Stomach (tissue), 8 donors: ENCODE measurements at regions not wholly inside any gene's neighbourhood (a gene's known extent, or its start where the extent isn't known, plus 50 kb on each side); places are given as distances from the start of the nearest gene placed in this dataset.
A peak's percentile ranks its signal among the peaks of the same experiment; 100 is the strongest.

ENCODE experiments used
- DNase-seq, 2 donors: peaks; one replicate each; pipeline versions ENCODE4 v3.0.0 to v3.0.0-alpha.2; 2013 to 2019
- H3K27ac ChIP-seq, 5 donors: fragments of 200-600 bp in 4 of 5; sonication (generic) in 4 of 5; one replicate each; pipeline ENCODE4 v1.5.1; 2013 to 2019; ENCODE audit warnings: mild to moderate bottlenecking in 1 of 5, moderate library complexity in 1 of 5
- H3K27me3 ChIP-seq, 3 donors: fragments of 200-600 bp; sonication (generic); one replicate each; pipeline ENCODE4 v1.5.1; 2017 to 2019; ENCODE audit warnings: mixed run types in 1 of 3
- H3K36me3 ChIP-seq, 4 donors: fragments of 200-600 bp; sonication (generic); 1 replicate in 3 of 4; 2 replicates in 1 of 4; pipeline ENCODE4 v1.5.1; 2016 to 2019
- H3K4me1 ChIP-seq, 4 donors: fragments of 200-600 bp; sonication (generic); one replicate each; pipeline ENCODE4 v1.5.1; 2016 to 2019
- H3K4me3 ChIP-seq, 4 donors: fragments of 200-600 bp; sonication (generic) in 3 of 4; one replicate each; pipeline ENCODE4 v1.5.1; 2016 to 2019; ENCODE audit warnings: mild to moderate bottlenecking in 1 of 4
- H3K9me3 ChIP-seq, 4 donors: fragments of 200-600 bp; sonication (generic); one replicate each; pipeline ENCODE4 v1.5.1; 2016 to 2019
- CTCF ChIP-seq, 7 experiments: fragments of 450-650 bp in 4 of 7; fragments of 200-600 bp in 3 of 7; sonication (generic) in 3 of 7; IDR thresholded peaks; one replicate each; pipeline ENCODE4 v1.5.1; 2016 to 2019; ENCODE audit warnings: antibody characterized with exemption in 7 of 7, control low read depth in 2 of 7, mild to moderate bottlenecking in 1 of 7
- EP300 ChIP-seq: sonication (generic); formaldehyde crosslinking; IDR thresholded peaks from one replicate; pipeline ENCODE4 v1.6.1; 2017; ENCODE audit warnings: antibody characterized with exemption
- POLR2A ChIP-seq, 4 donors: fragments of 450-650 bp; IDR thresholded peaks; one replicate each; pipeline ENCODE4 v1.6.1; 2016; ENCODE audit warnings: antibody characterized with exemption in 4 of 4, control low read depth in 2 of 4, mild to moderate bottlenecking in 1 of 4, moderate library complexity in 1 of 4
- POLR2AphosphoS5 ChIP-seq, 3 donors: sonication (generic); formaldehyde crosslinking; IDR thresholded peaks; one replicate each; pipeline ENCODE4 v1.6.1; 2016; ENCODE audit warnings: antibody characterized with exemption in 3 of 3
- WGBS, 5 donors: extraction: QIAGEN DNeasy Blood & Tissue Kit in 3 of 5; methylation state at CpG; one replicate each; pipeline versions ENCODE4 v1.1.5 to v1.1.7; 2013 to 2018; 5-methylcytosine and 5-hydroxymethylcytosine counted together
- intact Hi-C: fragments of 100-400 bp; cut with DNase I; formaldehyde crosslinking; loops from one replicate; pipeline ENCODE4 v1.15.1; 2023; ENCODE audit warnings: low total_unique reads
- donor health status: healthy with polysubstance abuse.
- donor health status: Bipolar disorder and iron deficiency.
- donor health status: healthy.

GRCh38 chr11:19329970-19330369 lies 89.2 kb upstream of the E2F8 start:
- 76 to 95% (median 86%) methylated on average over 1 of the region's 1 CpG for WGBS, 5 donors
- intact Hi-C loops = no loop called here
- Histone ChIP-seq H3K4me1 (peaks cover 0 to 5% (median 0%) of the 10 kb centered on the region in 4 donors), H3K4me3 (no peak overlapping the region), H3K27ac (no peak overlapping the region), H3K27me3 (no peaks in the 10 kb centered on the region), H3K9me3 (no peaks in the 10 kb centered on the region), H3K36me3 (no peaks in the 10 kb centered on the region)
- TF ChIP-seq POLR2AphosphoS5 (IDR thresholded peaks at IDR 0.05) (no peak), POLR2A (IDR thresholded peaks at IDR 0.05) (no peak), CTCF (IDR thresholded peaks at IDR 0.05) (no peak), EP300 (no peak)
- no peak for DNase-seq

DNA sequence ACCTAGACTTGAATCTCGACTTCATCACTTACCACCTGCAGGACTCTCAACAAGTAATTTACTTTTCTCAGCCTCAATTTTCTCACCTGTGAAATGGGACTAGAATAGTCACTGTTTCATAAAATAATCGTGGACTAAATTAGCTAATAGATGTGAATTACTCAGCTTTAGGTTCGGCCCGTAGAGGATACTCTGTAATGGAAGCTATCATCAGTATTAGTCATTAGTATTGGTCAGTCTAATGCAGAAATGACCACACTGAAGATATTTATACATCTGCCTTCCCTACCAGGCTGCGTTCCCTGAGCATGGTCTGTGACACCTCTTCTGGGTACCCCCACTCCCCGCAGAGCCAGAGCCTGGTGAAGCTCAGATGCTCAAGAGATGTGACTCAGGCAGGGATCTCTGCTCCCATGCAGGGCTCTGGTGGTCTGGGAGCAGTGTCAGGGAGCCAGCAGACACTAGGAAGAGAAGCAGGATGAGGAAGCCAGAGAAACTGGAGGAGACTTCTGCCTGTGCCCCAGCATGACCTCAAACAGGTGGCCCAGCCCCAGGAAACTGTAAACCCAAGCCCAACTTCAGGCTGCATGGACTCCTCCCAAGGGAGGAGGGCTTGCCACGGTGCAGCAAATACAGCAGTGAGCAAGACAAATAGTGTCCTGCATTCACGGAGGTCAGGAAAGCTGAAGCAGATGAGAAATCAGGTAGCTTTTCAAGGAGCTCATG lies 88.0 kb upstream of the E2F8 start:
- H3K36me3 ChIP-seq = no peaks in the 10 kb centered on the region
- H3K27me3 ChIP-seq = no peaks in the 10 kb centered on the region
- intact Hi-C loops = no loop called here
- H3K4me1 ChIP-seq = peaks cover 0 to 5% (median 0%) of the 10 kb centered on the region in 4 donors
- no peak for DNase-seq
- TF ChIP-seq CTCF (IDR thresholded peaks at IDR 0.05) (no peak), POLR2AphosphoS5 (IDR thresholded peaks at IDR 0.05) (no peak), POLR2A (IDR thresholded peaks at IDR 0.05) (no peak), EP300 (no peak)
- H3K4me3 ChIP-seq = no peak overlapping the region
- H3K27ac ChIP-seq = no peak overlapping the region
- 65 to 69% (median 66%) methylated on average over 8 of the region's 8 CpGs for WGBS, 5 donors
- H3K9me3 ChIP-seq = no peaks in the 10 kb centered on the region

- H3K9me3 ChIP-seq = no peaks in the 10 kb centered on the region
- WGBS, 5 donors = 84 to 91% (median 88%) methylated on average over 3 of the region's 3 CpGs
- no peak overlapping the region for H3K4me3 ChIP-seq
- no peak for DNase-seq
- no peaks in the 10 kb centered on the region for H3K27me3 ChIP-seq
- TF ChIP-seq EP300 = no peak
- TF ChIP-seq CTCF (IDR thresholded peaks at IDR 0.05) = no peak
- TF ChIP-seq POLR2AphosphoS5 (IDR thresholded peaks at IDR 0.05) = no peak
- TF ChIP-seq POLR2A (IDR thresholded peaks at IDR 0.05) = no peak
- H3K4me1 ChIP-seq = peaks cover 0 to 5% (median 0%) of the 10 kb centered on the region in 4 donors
- intact Hi-C loops = no loop called here
- no peak overlapping the region for H3K27ac ChIP-seq
- no peaks in the 10 kb centered on the region for H3K36me3 ChIP-seq
Observed at GRCh38 chr11:19327280-19327679, 86.5 kb upstream of the E2F8 start.

DNA sequence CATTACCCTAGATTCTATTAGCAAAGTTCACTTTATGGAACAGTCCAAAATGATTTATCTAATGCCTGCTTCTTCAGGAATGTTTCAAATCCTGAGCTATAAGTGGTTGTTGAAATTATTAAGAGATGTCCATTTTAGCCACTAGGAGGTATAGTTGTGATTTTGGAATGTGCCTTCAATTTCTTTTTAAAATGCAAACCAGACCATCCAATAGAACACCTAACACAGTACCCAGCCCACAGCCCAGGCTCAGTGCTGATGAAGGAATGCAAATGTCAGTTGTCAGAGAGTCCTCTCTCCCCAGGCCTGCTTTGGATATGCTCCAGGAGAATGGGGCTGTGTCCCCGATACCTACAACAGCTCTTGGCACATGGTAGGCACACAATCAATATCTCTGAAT lies 85.8 kb upstream of the E2F8 start:
- no peaks in the 10 kb centered on the region for H3K36me3 ChIP-seq
- no peaks in the 10 kb centered on the region for H3K27me3 ChIP-seq
- DNase-seq = no peak
- H3K27ac ChIP-seq = no peak overlapping the region
- intact Hi-C loops = no loop called here
- WGBS, 5 donors = 46 to 71% (median 50%) methylated on average over 1 of the region's 1 CpG
- no peaks in the 10 kb centered on the region for H3K9me3 ChIP-seq
- H3K4me3 ChIP-seq = no peak overlapping the region
- TF ChIP-seq EP300 = no peak
- TF ChIP-seq POLR2AphosphoS5 (IDR thresholded peaks at IDR 0.05) = no peak
- peak in 1 of 7 experiments; percentile 28 for TF ChIP-seq CTCF (IDR thresholded peaks at IDR 0.05)
- no peak for TF ChIP-seq POLR2A (IDR thresholded peaks at IDR 0.05)
- peaks cover 0 to 5% (median 0%) of the 10 kb centered on the region in 4 donors for H3K4me1 ChIP-seq
